CD4-positive, alpha-beta memory T cell (primary cell): ENCODE measurements at regions not wholly inside any gene's neighbourhood (a gene's known extent, or its start where the extent isn't known, plus 50 kb on each side); places are given as distances from the start of the nearest gene placed in this dataset.

Source experiments
- CTCF ChIA-PET: fragments of 350-600 bp; sonication (Branson Sonifier 250); formaldehyde crosslinking; loops from one replicate; lab custom pipeline; 2021; ENCODE audit warnings: inconsistent platforms; ENCODE audit not compliant: partially characterized antibody; lab: Charles Lee
- POLR2A ChIA-PET: fragments of 350-600 bp; sonication (Branson Sonifier 250); formaldehyde crosslinking; loops from one replicate; lab custom pipeline; 2021; ENCODE audit not compliant: partially characterized antibody; lab: Charles Lee
- DNase-seq, 5 donors: peaks; one replicate each; pipeline versions ENCODE4 v3.0.0 to v3.0.0-alpha.2; 2020 to 2022; ENCODE audit warnings: mixed read lengths in 1 of 5
- H3K27ac ChIP-seq: one replicate; pipeline ENCODE4 v1.7.0; 2013; ENCODE audit warnings: low read depth, low read length
- H3K27me3 ChIP-seq: 2 replicates; pipeline ENCODE4 v1.7.0; 2013; ENCODE audit warnings: mild to moderate bottlenecking, low read length, moderate library complexity; ENCODE audit not compliant: insufficient read depth
- H3K36me3 ChIP-seq: 2 replicates; pipeline ENCODE4 v1.7.0; 2013; ENCODE audit warnings: mild to moderate bottlenecking, low read length, moderate library complexity; ENCODE audit not compliant: insufficient read depth
- H3K4me1 ChIP-seq: 2 replicates; pipeline ENCODE4 v1.7.0; 2013; ENCODE audit warnings: mild to moderate bottlenecking, low read length, moderate library complexity; ENCODE audit not compliant: insufficient read depth
- H3K4me3 ChIP-seq, 2 donors: one replicate each; pipeline ENCODE4 v1.7.0; 2013; ENCODE audit warnings: low read length in 2 of 2, mild to moderate bottlenecking in 1 of 2
- H3K9me3 ChIP-seq, 2 donors: one replicate each; pipeline ENCODE4 v1.7.0; 2013; ENCODE audit warnings: low read length in 2 of 2, control low read depth in 1 of 2; ENCODE audit not compliant: control insufficient read depth in 1 of 2
- H3K27ac Mint-ChIP-seq, 7 donors: one replicate each; pipeline ENCODE4 v1.8.0; 2020 to 2021; ENCODE audit warnings: mixed read lengths in 7 of 7, mild to moderate bottlenecking in 6 of 7, inconsistent platforms in 3 of 7, moderate library complexity in 3 of 7
- H3K27me3 Mint-ChIP-seq, 2 donors: one replicate each; pipeline ENCODE4 v1.8.0; 2020 to 2021; ENCODE audit warnings: mixed read lengths in 2 of 2
- H3K36me3 Mint-ChIP-seq, 2 donors: one replicate each; pipeline ENCODE4 v1.8.0; 2020 to 2021; ENCODE audit warnings: mixed read lengths in 2 of 2, inconsistent platforms in 1 of 2, mild to moderate bottlenecking in 1 of 2
- H3K4me1 Mint-ChIP-seq, 4 donors: one replicate each; pipeline ENCODE4 v1.8.0; 2020 to 2021; ENCODE audit warnings: mixed read lengths in 4 of 4, mild to moderate bottlenecking in 1 of 4
- H3K4me3 Mint-ChIP-seq, 8 donors: one replicate each; pipeline ENCODE4 v1.8.0; 2020 to 2021; ENCODE audit warnings: mixed read lengths in 8 of 8, mild to moderate bottlenecking in 7 of 8, moderate library complexity in 6 of 8, inconsistent platforms in 3 of 8
- H3K9me3 Mint-ChIP-seq, 8 donors: one replicate each; pipeline ENCODE4 v1.8.0; 2020 to 2021; ENCODE audit warnings: mixed read lengths in 8 of 8, mild to moderate bottlenecking in 5 of 8, inconsistent platforms in 3 of 8, moderate library complexity in 1 of 8
- intact Hi-C: fragments of 100-400 bp; cut with micrococcal nuclease; formaldehyde crosslinking; loops from one replicate; pipeline ENCODE4 v1.15.1; 2023

DNA sequence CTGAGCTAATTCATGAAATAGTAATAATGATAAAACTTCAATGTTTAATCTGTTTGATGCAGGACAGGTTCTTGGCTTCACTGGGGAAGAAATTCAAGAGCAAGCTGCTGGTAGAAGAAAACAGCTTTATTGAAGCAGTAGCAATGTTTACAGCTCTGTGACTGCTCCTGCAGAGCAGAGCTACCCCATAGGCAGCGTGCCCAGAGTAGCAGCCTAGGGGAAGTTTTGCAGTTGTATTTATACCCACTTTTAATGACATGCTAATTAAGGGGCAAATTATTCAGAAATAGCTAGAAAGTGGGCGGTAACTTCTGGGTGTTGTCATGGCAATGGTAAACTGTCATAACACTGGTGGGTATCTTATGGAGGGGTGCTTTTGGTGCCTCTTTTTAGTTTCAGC, 518.0 kb downstream of the RFPL4B start:
- DNase-seq, result no peak

DNA sequence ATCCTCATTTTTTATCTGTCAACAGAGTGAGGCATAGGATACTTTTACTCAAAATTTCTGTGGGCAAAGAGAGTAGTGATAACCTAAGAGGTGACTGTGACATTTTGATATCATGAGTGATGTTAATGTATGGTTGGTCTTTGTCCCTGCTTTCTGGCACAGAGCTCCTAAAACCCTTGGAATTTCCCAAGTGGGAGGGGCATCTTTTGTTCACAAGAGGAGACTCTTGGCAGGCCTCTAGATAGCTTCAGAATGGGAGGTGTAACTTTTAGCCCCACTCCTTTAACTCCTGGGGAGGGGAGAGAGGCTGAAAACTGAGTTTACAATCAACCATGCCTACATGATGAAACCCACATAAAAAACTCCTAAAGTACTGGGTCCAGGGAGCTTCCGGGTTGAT, 527.8 kb downstream of the RFPL4B start:
- ChIA-PET POLR2A (no interaction called here), CTCF (no interaction called here)
- Mint-ChIP-seq H3K27me3 (no peaks in the 10 kb centered on the region), H3K4me1 (no peaks in the 10 kb centered on the region), H3K9me3 (peaks cover 2 to 25% (median 6%) of the 10 kb centered on the region in 8 donors), H3K27ac (no peak overlapping the region), H3K36me3 (no peaks in the 10 kb centered on the region), H3K4me3 (no peak overlapping the region)
- H3K27me3 ChIP-seq, result no peaks in the 10 kb centered on the region
- H3K4me1 ChIP-seq, result no peaks in the 10 kb centered on the region
- no peaks in the 10 kb centered on the region for H3K36me3 ChIP-seq
- no peaks in the 10 kb centered on the region for H3K9me3 ChIP-seq
- H3K27ac ChIP-seq, result no peak overlapping the region
- intact Hi-C loops, result no loop called here
- no peak overlapping the region for H3K4me3 ChIP-seq
- DNase-seq, result no peak

More for the DNA sequence above, 518.0 kb downstream of the RFPL4B start:
- Histone ChIP-seq H3K4me1 (no peaks in the 10 kb centered on the region), H3K4me3 (no peak overlapping the region), H3K9me3 (no peaks in the 10 kb centered on the region), H3K27me3 (no peaks in the 10 kb centered on the region), H3K36me3 (no peaks in the 10 kb centered on the region), H3K27ac (no peak overlapping the region)
- H3K4me1 Mint-ChIP-seq, result no peaks in the 10 kb centered on the region
- peaks cover 0 to 17% (median 5%) of the 10 kb centered on the region in 8 donors for H3K9me3 Mint-ChIP-seq
- no peak overlapping the region for H3K27ac Mint-ChIP-seq
- ChIA-PET CTCF (no interaction called here), POLR2A (no interaction called here)
- intact Hi-C loops, result no loop called here
- H3K36me3 Mint-ChIP-seq, result no peaks in the 10 kb centered on the region
- H3K4me3 Mint-ChIP-seq, result no peak overlapping the region
- no peaks in the 10 kb centered on the region for H3K27me3 Mint-ChIP-seq

DNA sequence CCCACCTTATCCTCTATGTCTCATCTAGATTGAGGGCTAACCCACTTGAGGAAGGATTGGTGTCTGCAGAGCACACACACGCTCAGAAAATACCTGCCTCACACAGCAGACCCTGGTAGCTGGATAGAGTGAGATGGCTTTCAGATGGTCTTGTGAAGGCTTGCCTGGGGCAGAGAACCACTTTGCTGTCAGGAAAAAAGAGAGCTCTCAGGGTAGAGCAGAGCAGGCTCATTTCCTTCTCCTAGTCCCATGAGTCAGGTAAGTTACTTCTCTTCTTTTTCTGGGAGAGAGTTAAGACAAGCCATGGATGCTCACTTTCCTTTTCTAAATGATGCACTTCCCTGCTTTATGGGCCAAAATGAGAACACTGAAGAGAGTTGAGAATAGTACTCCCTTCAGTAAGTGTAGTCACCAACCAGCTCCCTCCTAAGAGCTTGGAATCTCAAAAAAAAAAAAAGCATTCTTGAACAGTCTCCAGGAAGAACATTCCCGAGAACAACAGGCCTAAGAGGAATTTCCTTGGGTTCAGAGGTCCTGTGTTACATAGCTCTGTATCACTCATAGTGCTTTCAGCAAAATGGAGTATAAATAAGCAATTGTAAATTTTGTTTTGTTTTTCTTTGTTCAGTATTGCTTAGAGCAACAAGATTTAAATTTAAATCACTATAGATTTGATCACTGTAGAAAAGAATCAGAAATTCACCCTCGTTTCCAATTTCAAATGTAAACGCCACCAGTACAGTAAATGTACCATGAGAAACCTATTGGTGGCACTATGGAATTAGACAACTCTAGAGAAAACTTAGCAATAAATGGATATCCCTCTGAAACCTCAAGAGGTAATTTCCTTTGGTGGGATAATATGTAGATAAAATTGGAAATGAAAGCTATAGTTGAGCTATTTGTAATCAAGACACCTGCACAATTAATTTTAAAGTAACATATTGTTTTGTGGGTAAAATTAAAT, 530.3 kb downstream of the RFPL4B start:
- no peak overlapping the region for H3K27ac Mint-ChIP-seq
- Histone ChIP-seq H3K9me3 (no peaks in the 10 kb centered on the region), H3K4me3 (no peak overlapping the region), H3K27ac (no peak overlapping the region), H3K4me1 (no peaks in the 10 kb centered on the region), H3K27me3 (no peaks in the 10 kb centered on the region), H3K36me3 (no peaks in the 10 kb centered on the region)
- H3K27me3 Mint-ChIP-seq, result no peaks in the 10 kb centered on the region
- intact Hi-C loops, result no loop called here
- peaks cover 0 to 8% (median 3%) of the 10 kb centered on the region in 8 donors for H3K9me3 Mint-ChIP-seq
- CTCF ChIA-PET, result no interaction called here
- H3K36me3 Mint-ChIP-seq, result no peaks in the 10 kb centered on the region
- no peaks in the 10 kb centered on the region for H3K4me1 Mint-ChIP-seq
- no peak overlapping the region for H3K4me3 Mint-ChIP-seq
- POLR2A ChIA-PET, result no interaction called here
- DNase-seq, result no peak

DNA sequence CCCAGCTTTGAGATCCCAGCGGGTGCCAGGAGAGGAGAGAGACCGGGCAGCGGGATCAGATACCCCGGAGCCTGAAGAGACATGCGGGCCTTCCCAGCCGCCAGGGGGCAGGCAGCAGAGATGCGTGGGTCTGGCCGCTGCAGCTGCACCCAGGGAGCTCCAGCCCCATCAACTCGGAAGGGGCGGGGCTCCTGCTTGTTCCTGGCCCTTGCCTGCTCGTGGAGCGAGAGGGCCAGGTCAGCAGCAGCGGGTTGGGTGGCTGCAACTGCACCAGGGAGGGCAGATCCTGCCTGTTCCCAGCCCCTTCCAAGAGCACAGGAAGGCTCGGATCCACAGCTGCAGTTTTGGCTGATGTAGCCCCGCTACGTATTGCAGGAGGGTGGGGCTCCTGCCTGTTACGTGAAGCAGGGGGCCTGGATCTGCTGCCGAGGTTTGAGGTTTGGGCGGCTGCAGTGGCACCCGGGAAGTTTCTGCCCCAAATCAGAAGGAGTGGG, 532.8 kb downstream of the RFPL4B start:
- ChIA-PET CTCF (no interaction called here), POLR2A (no interaction called here)
- no peaks in the 10 kb centered on the region for H3K27me3 ChIP-seq
- no peaks in the 10 kb centered on the region for H3K36me3 Mint-ChIP-seq
- no peaks in the 10 kb centered on the region for H3K4me1 Mint-ChIP-seq
- no peaks in the 10 kb centered on the region for H3K9me3 ChIP-seq
- H3K27ac Mint-ChIP-seq, result peak overlapping the region in 1 of 7 donors; percentile 32
- no peak overlapping the region for H3K27ac ChIP-seq
- DNase-seq, result peak in 2 of 5 donors; percentile 9 to 33
- no peaks in the 10 kb centered on the region for H3K27me3 Mint-ChIP-seq
- no peak overlapping the region for H3K4me3 ChIP-seq
- H3K9me3 Mint-ChIP-seq, result peaks cover 0 to 9% (median under 1%) of the 10 kb centered on the region in 8 donors
- no peaks in the 10 kb centered on the region for H3K4me1 ChIP-seq
- no peaks in the 10 kb centered on the region for H3K36me3 ChIP-seq
- intact Hi-C loops, result no loop called here
- peak overlapping the region in 2 of 8 donors; percentile 63 to 64 for H3K4me3 Mint-ChIP-seq

DNA sequence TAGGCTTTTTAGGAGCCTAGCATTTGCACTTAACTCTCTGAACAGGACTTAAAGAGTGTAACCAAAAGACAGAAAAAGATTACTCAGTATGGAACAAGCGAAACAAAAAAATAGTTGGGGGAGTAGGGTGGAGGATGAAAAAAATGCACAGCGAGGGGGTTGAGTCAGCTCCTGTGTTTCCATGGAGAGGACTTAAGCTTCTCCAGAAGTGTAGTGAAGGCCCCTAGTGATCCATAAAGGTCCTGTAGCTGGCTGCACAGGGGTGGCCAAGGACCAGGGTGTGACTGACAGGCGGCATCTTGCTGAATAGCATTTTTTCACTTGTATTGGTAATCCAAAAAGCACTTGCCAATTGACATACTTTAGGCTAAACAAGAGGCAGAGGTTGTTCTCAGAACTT, 533.9 kb downstream of the RFPL4B start:
- Mint-ChIP-seq H3K27me3 (no peaks in the 10 kb centered on the region), H3K27ac (no peak overlapping the region), H3K36me3 (no peaks in the 10 kb centered on the region), H3K4me1 (no peaks in the 10 kb centered on the region), H3K9me3 (peaks cover 0 to 9% (median 3%) of the 10 kb centered on the region in 8 donors), H3K4me3 (no peak overlapping the region)
- H3K27ac ChIP-seq, result no peak overlapping the region
- no peaks in the 10 kb centered on the region for H3K27me3 ChIP-seq
- no peak overlapping the region for H3K4me3 ChIP-seq
- no peak for DNase-seq
- H3K4me1 ChIP-seq, result no peaks in the 10 kb centered on the region
- intact Hi-C loops, result no loop called here
- H3K36me3 ChIP-seq, result no peaks in the 10 kb centered on the region
- no peaks in the 10 kb centered on the region for H3K9me3 ChIP-seq
- ChIA-PET POLR2A (no interaction called here), CTCF (no interaction called here)

DNA sequence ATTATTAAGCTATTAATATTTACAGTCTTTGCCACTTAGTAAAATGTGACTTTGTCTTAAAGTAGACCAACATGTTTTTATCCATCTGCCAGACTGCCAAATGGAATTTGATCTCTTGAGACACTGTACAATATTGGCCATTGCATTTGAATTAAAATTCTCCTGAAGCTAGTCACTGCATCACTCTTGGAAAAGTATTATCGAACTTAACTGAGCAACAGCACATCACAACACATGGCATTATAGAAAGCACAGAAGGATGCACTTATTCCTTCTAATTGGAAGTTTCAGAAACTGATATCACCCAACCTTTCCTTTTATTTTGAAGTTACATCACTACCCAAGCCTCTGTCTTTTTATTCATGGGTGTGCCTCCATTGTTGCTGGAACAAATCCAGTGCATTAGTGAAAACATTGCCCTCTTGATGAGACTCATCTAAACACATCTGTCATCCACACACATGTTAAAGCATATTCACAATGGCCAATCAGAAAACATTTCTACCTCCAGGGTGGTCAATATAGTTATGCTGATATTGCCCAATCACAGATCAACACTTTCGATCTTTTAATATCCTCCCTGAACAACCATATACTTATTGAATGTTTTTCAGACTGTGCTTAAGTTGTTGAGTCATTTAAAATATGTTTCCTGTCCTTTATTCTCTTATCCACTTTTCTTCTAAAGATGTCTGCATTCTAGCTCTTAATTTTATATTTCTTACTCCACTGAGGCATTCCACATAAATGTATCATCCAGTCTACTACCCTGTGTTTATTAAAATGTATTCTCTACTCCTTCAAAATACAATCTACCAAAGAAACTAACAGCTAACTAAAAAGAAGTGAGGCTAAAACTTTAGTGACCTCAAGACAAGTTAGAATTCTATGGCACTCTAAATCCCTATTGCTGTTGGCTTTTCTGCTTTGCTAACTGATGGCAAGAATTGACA, 535.0 kb downstream of the RFPL4B start:
- CTCF ChIA-PET, result interaction anchor here (0.6 kb wide), 1 partner anchor 13 kb away, joined by 4 read pairs; no protein-coding TSS in a partner anchor
- POLR2A ChIA-PET, result no interaction called here
- no peak overlapping the region for H3K27ac Mint-ChIP-seq
- no peaks in the 10 kb centered on the region for H3K4me1 Mint-ChIP-seq
- intact Hi-C loops, result no loop called here
- Histone ChIP-seq H3K27ac (no peak overlapping the region), H3K4me1 (no peaks in the 10 kb centered on the region), H3K36me3 (no peaks in the 10 kb centered on the region), H3K9me3 (no peaks in the 10 kb centered on the region), H3K4me3 (no peak overlapping the region), H3K27me3 (no peaks in the 10 kb centered on the region)
- no peaks in the 10 kb centered on the region for H3K27me3 Mint-ChIP-seq
- no peak overlapping the region for H3K4me3 Mint-ChIP-seq
- DNase-seq, result no peak
- H3K36me3 Mint-ChIP-seq, result no peaks in the 10 kb centered on the region
- peaks cover 0 to 9% (median 3%) of the 10 kb centered on the region in 8 donors for H3K9me3 Mint-ChIP-seq

DNA sequence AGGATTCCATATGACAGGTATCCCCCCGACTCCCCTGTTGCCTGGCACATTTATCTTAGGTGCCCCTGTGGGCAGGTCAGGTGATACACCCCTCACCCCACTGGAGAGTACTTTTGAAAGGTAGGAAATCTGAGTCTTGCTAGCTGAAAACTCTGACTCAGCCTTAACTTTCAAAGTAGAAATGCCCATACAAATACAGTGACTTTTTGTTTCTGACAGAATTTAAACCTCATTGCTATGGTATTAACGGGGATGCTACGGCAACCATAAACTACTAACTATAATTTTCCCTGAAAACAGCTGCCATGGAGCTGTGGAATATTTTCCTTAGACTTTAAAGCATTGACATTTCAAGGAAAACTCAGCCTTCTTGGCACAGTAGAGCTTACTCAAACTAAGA, 536.0 kb downstream of the RFPL4B start:
- Mint-ChIP-seq H3K9me3 (peaks cover 0 to 9% (median 3%) of the 10 kb centered on the region in 8 donors), H3K4me1 (no peaks in the 10 kb centered on the region), H3K4me3 (no peak overlapping the region), H3K27ac (no peak overlapping the region), H3K36me3 (no peaks in the 10 kb centered on the region), H3K27me3 (no peaks in the 10 kb centered on the region)
- Histone ChIP-seq H3K9me3 (no peaks in the 10 kb centered on the region), H3K4me3 (no peak overlapping the region), H3K27me3 (no peaks in the 10 kb centered on the region), H3K36me3 (no peaks in the 10 kb centered on the region), H3K4me1 (no peaks in the 10 kb centered on the region), H3K27ac (no peak overlapping the region)
- CTCF ChIA-PET, result no interaction called here
- intact Hi-C loops, result no loop called here
- POLR2A ChIA-PET, result no interaction called here
- no peak for DNase-seq
